ENCODE measurements at regions not wholly inside any gene's neighbourhood (a gene's known extent, or its start where the extent isn't known, plus 50 kb on each side); places are given as distances from the start of the nearest gene placed in this dataset.

- TF ChIP-seq TAF1 (IDR thresholded peaks at IDR 0.05; ENCODE audit: low read depth) (no peak), RAD21 (IDR thresholded peaks at IDR 0.05; ENCODE audit: low read depth) (no peak), TCF12 (IDR thresholded peaks at IDR 0.05; ENCODE audit: low read depth) (no peak), EP300 (IDR thresholded peaks at IDR 0.05; ENCODE audit: borderline replicate concordance) (no peak), REST (IDR thresholded peaks at IDR 0.05; ENCODE audit: low read depth) (no peak), EGR1 (IDR thresholded peaks at IDR 0.05) (no peak), TEAD4 (IDR thresholded peaks at IDR 0.05) (no peak)
- TF ChIP-seq, protein P1, sequence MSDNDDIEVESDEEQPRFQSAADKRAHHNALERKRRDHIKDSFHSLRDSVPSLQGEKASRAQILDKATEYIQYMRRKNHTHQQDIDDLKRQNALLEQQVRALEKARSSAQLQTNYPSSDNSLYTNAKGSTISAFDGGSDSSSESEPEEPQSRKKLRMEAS (IDR thresholded peaks at IDR 0.05): no peak
Observed at GRCh38 chr17:33811984-33812577, 443.0 kb upstream of the CCL2 start.

Data from Ishikawa (cell line).